Body of pancreas (tissue), 4 donors: ENCODE measurements at regions not wholly inside any gene's neighbourhood (a gene's known extent, or its start where the extent isn't known, plus 50 kb on each side); places are given as distances from the start of the nearest gene placed in this dataset.

Experiments
- CTCF ChIP-seq, 7 experiments: fragments of 450-650 bp in 4 of 7; fragments of 200-600 bp in 3 of 7; sonication (generic) in 3 of 7; IDR thresholded peaks; one replicate each; pipeline ENCODE4 v1.5.1; 2016 to 2019; ENCODE audit warnings: antibody characterized with exemption in 7 of 7
- POLR2A ChIP-seq, 3 donors: fragments of 450-650 bp; IDR thresholded peaks; one replicate each; pipeline ENCODE4 v1.6.1; 2016; ENCODE audit warnings: antibody characterized with exemption in 3 of 3, mild to moderate bottlenecking in 2 of 3

- no peak for TF ChIP-seq CTCF (IDR thresholded peaks at IDR 0.05)
- TF ChIP-seq POLR2A (IDR thresholded peaks at IDR 0.05), result no peak
These were observed 226.5 kb upstream of the SOX5 start for GRCh38 chr12:24175929-24176328.
